ENCODE measurements at regions not wholly inside any gene's neighbourhood (a gene's known extent, or its start where the extent isn't known, plus 50 kb on each side); places are given as distances from the start of the nearest gene placed in this dataset.

GRCh38 chr3:30307372-30307950, 298.9 kb upstream of the TGFBR2 start:
- FAIRE-seq, result no peak
- H3K27me3 ChIP-seq (ENCODE audit: control insufficient read depth, insufficient read depth, low read length), result no peaks in the 10 kb centered on the region
- H3K9me3 ChIP-seq (ENCODE audit: control insufficient read depth in 2 of 3, insufficient read depth in 1 of 3, low read length in 3 of 3), result no peaks in the 10 kb centered on the region
- no peak overlapping the region for H3K4me3 ChIP-seq (ENCODE audit: low read length in 3 of 3)
- intact Hi-C loops (cut with DNase I), result no loop called here
- H3K4me1 ChIP-seq (ENCODE audit: control insufficient read depth in 2 of 3, insufficient read depth in 2 of 3, low read depth in 1 of 3, low read length in 3 of 3), result no peaks in the 10 kb centered on the region
- H3K9ac ChIP-seq (ENCODE audit: low read length in 3 of 3), result no peak overlapping the region
- no peaks in the 10 kb centered on the region for H3K36me3 ChIP-seq (ENCODE audit: control insufficient read depth in 2 of 3, insufficient read depth in 3 of 3, low read length in 3 of 3)
- no peak for DNase-seq
- no peak for TF ChIP-seq CTCF (IDR thresholded peaks at IDR 0.05; ENCODE audit: borderline replicate concordance, extremely low read depth, insufficient read depth)
- peak overlapping the region in 1 of 2 donors; percentile 17 for H3K27ac ChIP-seq (ENCODE audit: low read depth in 2 of 2, low read length in 2 of 2)

GRCh38 chr3:30308131-30308530, 298.3 kb upstream of the TGFBR2 start:
- DNase-seq, result peak in 1 of 5 donors; percentile 34
- no peak for TF ChIP-seq CTCF (IDR thresholded peaks at IDR 0.05; ENCODE audit: borderline replicate concordance, extremely low read depth, insufficient read depth)
- H3K9ac ChIP-seq (ENCODE audit: low read length in 3 of 3), result no peak overlapping the region
- H3K4me3 ChIP-seq (ENCODE audit: low read length in 3 of 3), result no peak overlapping the region
- H3K4me1 ChIP-seq (ENCODE audit: control insufficient read depth in 2 of 3, insufficient read depth in 2 of 3, low read depth in 1 of 3, low read length in 3 of 3), result no peaks in the 10 kb centered on the region
- no peaks in the 10 kb centered on the region for H3K27me3 ChIP-seq (ENCODE audit: control insufficient read depth, insufficient read depth, low read length)
- H3K9me3 ChIP-seq (ENCODE audit: control insufficient read depth in 2 of 3, insufficient read depth in 1 of 3, low read length in 3 of 3), result no peaks in the 10 kb centered on the region
- peak overlapping the region in 1 of 2 donors; percentile 74 for H3K27ac ChIP-seq (ENCODE audit: low read depth in 2 of 2, low read length in 2 of 2)
- no peaks in the 10 kb centered on the region for H3K36me3 ChIP-seq (ENCODE audit: control insufficient read depth in 2 of 3, insufficient read depth in 3 of 3, low read length in 3 of 3)
- FAIRE-seq, result no peak
- intact Hi-C loops (cut with DNase I), result no loop called here

GRCh38 chr3:30309961-30310954, 296.1 kb upstream of the TGFBR2 start:
- intact Hi-C loops (cut with DNase I), result no loop called here
- TF ChIP-seq CTCF (IDR thresholded peaks at IDR 0.05; ENCODE audit: borderline replicate concordance, extremely low read depth, insufficient read depth), result no peak
- no peaks in the 10 kb centered on the region for H3K36me3 ChIP-seq (ENCODE audit: control insufficient read depth in 2 of 3, insufficient read depth in 3 of 3, low read length in 3 of 3)
- H3K27ac ChIP-seq (ENCODE audit: low read depth in 2 of 2, low read length in 2 of 2), result no peak overlapping the region
- no peaks in the 10 kb centered on the region for H3K27me3 ChIP-seq (ENCODE audit: control insufficient read depth, insufficient read depth, low read length)
- no peak for FAIRE-seq
- no peaks in the 10 kb centered on the region for H3K9me3 ChIP-seq (ENCODE audit: control insufficient read depth in 2 of 3, insufficient read depth in 1 of 3, low read length in 3 of 3)
- no peak overlapping the region for H3K9ac ChIP-seq (ENCODE audit: low read length in 3 of 3)
- no peaks in the 10 kb centered on the region for H3K4me1 ChIP-seq (ENCODE audit: control insufficient read depth in 2 of 3, insufficient read depth in 2 of 3, low read depth in 1 of 3, low read length in 3 of 3)
- DNase-seq, result no peak
- no peak overlapping the region for H3K4me3 ChIP-seq (ENCODE audit: low read length in 3 of 3)
